ENCODE measurements at regions not wholly inside any gene's neighbourhood (a gene's known extent, or its start where the extent isn't known, plus 50 kb on each side); places are given as distances from the start of the nearest gene placed in this dataset.
A peak's percentile ranks its signal among the peaks of the same experiment; 100 is the strongest.

GRCh38 chr12:72793796-72794195 is 521.6 kb downstream of the TRHDE start:
- H3K27me3 Mint-ChIP-seq (ENCODE audit: low read depth) = no peaks in the 10 kb centered on the region
- H3K4me3 Mint-ChIP-seq (ENCODE audit: unreplicated experiment) = no peak overlapping the region
- no peak overlapping the region for H3K27ac Mint-ChIP-seq (ENCODE audit: unreplicated experiment)
- no peak for TF ChIP-seq CTCF (IDR thresholded peaks at IDR 0.05)
- H3K4me1 Mint-ChIP-seq (ENCODE audit: low read depth) = no peaks in the 10 kb centered on the region
- no peaks in the 10 kb centered on the region for H3K36me3 Mint-ChIP-seq (ENCODE audit: low read depth)
- H3K9me3 Mint-ChIP-seq (ENCODE audit: low read depth) = peaks cover 13% of the 10 kb centered on the region
- no peak for DNase-seq (ENCODE audit: low spot score)

GRCh38 chr12:72815421-72815820 is 543.3 kb downstream of the TRHDE start:
- Mint-ChIP-seq H3K27me3 (ENCODE audit: low read depth) (no peaks in the 10 kb centered on the region), H3K36me3 (ENCODE audit: low read depth) (no peaks in the 10 kb centered on the region), H3K27ac (ENCODE audit: unreplicated experiment) (no peak overlapping the region)

GRCh38 chr12:72828662-72829324 is 556.6 kb downstream of the TRHDE start:
- H3K9me3 Mint-ChIP-seq (ENCODE audit: low read depth) = no peaks in the 10 kb centered on the region
- H3K27ac Mint-ChIP-seq (ENCODE audit: unreplicated experiment) = no peak overlapping the region

More at GRCh38 chr12:72815421-72815820, 543.3 kb downstream of the TRHDE start:
- no peak for TF ChIP-seq CTCF (IDR thresholded peaks at IDR 0.05)
- no peaks in the 10 kb centered on the region for H3K4me1 Mint-ChIP-seq (ENCODE audit: low read depth)
- peaks cover 40% of the 10 kb centered on the region for H3K9me3 Mint-ChIP-seq (ENCODE audit: low read depth)
- DNase-seq (ENCODE audit: low spot score) = no peak
- H3K4me3 Mint-ChIP-seq (ENCODE audit: unreplicated experiment) = no peak overlapping the region

GRCh38 chr12:72829838-72830237 is 557.7 kb downstream of the TRHDE start:
- no peak for TF ChIP-seq CTCF (IDR thresholded peaks at IDR 0.05)
- H3K27me3 Mint-ChIP-seq (ENCODE audit: low read depth) = no peaks in the 10 kb centered on the region

More at GRCh38 chr12:72828662-72829324, 556.6 kb downstream of the TRHDE start:
- Mint-ChIP-seq H3K4me3 (ENCODE audit: unreplicated experiment) (no peak overlapping the region), H3K4me1 (ENCODE audit: low read depth) (no peaks in the 10 kb centered on the region), H3K27me3 (ENCODE audit: low read depth) (no peaks in the 10 kb centered on the region), H3K36me3 (ENCODE audit: low read depth) (no peaks in the 10 kb centered on the region)
- TF ChIP-seq CTCF (IDR thresholded peaks at IDR 0.05) = no peak
- DNase-seq (ENCODE audit: low spot score) = no peak

DNA sequence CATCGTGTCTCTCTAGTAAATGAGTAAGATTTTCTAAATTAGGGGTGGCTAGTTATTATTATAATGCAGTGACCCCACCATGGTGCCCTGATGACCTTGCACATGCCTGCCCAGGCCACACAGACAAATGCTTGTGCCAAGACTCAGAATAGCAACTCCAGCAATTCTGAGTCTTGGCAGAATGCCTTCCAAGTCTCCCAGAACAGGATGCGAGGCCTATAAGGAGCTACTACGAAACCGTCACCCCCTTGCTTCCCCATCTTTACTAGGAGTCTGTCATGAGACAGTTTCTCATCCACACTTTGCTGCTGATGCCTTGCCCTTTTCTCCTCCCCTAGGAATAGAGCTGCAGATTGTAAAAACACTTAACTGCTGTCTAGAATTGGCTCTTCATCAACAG is 559.9 kb downstream of the TRHDE start:
- peak overlapping the region; percentile 37 for H3K27ac Mint-ChIP-seq (ENCODE audit: unreplicated experiment)

More at GRCh38 chr12:72829838-72830237, 557.7 kb downstream of the TRHDE start:
- H3K27ac Mint-ChIP-seq (ENCODE audit: unreplicated experiment) = no peak overlapping the region
- no peaks in the 10 kb centered on the region for H3K9me3 Mint-ChIP-seq (ENCODE audit: low read depth)
- no peak for DNase-seq (ENCODE audit: low spot score)
- no peaks in the 10 kb centered on the region for H3K36me3 Mint-ChIP-seq (ENCODE audit: low read depth)
- no peaks in the 10 kb centered on the region for H3K4me1 Mint-ChIP-seq (ENCODE audit: low read depth)
- H3K4me3 Mint-ChIP-seq (ENCODE audit: unreplicated experiment) = no peak overlapping the region

More for the DNA sequence above, 559.9 kb downstream of the TRHDE start:
- no peak for DNase-seq (ENCODE audit: low spot score)
- Mint-ChIP-seq H3K36me3 (ENCODE audit: low read depth) (no peaks in the 10 kb centered on the region), H3K4me3 (ENCODE audit: unreplicated experiment) (no peak overlapping the region), H3K9me3 (ENCODE audit: low read depth) (no peaks in the 10 kb centered on the region), H3K4me1 (ENCODE audit: low read depth) (no peaks in the 10 kb centered on the region), H3K27me3 (ENCODE audit: low read depth) (no peaks in the 10 kb centered on the region)
- TF ChIP-seq CTCF (IDR thresholded peaks at IDR 0.05) = no peak

Data from chondrocyte (in vitro differentiated cells).